Sigmoid colon (tissue), 6 donors: ENCODE measurements at regions not wholly inside any gene's neighbourhood (a gene's known extent, or its start where the extent isn't known, plus 50 kb on each side); places are given as distances from the start of the nearest gene placed in this dataset.
"Not testable (repeated sequence)": the region's sequence is repeated elsewhere in the genome, so short reads cannot be mapped to it uniquely, and the experiment has no call there.

Experiments
- DNase-seq: peaks from one replicate; pipeline ENCODE4 v3.0.0-alpha.2; 2019
- H3K27ac ChIP-seq, 4 donors: fragments of 200-600 bp; sonication (generic); one replicate each; pipeline ENCODE4 v1.5.1; 2016 to 2019; ENCODE audit warnings: mild to moderate bottlenecking in 1 of 4
- H3K27me3 ChIP-seq, 3 donors: fragments of 200-600 bp; sonication (generic); one replicate each; pipeline ENCODE4 v1.5.1; 2019; ENCODE audit warnings: mild to moderate bottlenecking in 1 of 3
- H3K36me3 ChIP-seq, 4 donors: fragments of 200-600 bp; sonication (generic); one replicate each; pipeline ENCODE4 v1.5.1; 2016 to 2019
- H3K4me1 ChIP-seq, 4 donors: fragments of 200-600 bp; sonication (generic); one replicate each; pipeline ENCODE4 v1.5.1; 2017 to 2019
- H3K4me3 ChIP-seq, 4 donors: fragments of 200-600 bp; sonication (generic); one replicate each; pipeline ENCODE4 v1.5.1; 2017 to 2019; ENCODE audit warnings: mild to moderate bottlenecking in 2 of 4, moderate library complexity in 1 of 4
- H3K9me3 ChIP-seq, 4 donors: fragments of 200-600 bp in 3 of 4; sonication (generic) in 3 of 4; one replicate each; pipeline versions ENCODE4 v1.5.1 to v1.6.1; 2013 to 2019
- CTCF ChIP-seq, 4 experiments: fragments of 450-650 bp in 3 of 4; fragments of 200-600 bp in 1 of 4; IDR thresholded peaks; one replicate each; pipeline ENCODE4 v1.5.1; 2016 to 2019; ENCODE audit warnings: antibody characterized with exemption in 4 of 4, mild to moderate bottlenecking in 3 of 4, moderate library complexity in 2 of 4
- EP300 ChIP-seq, 4 donors: sonication (generic); formaldehyde crosslinking; IDR thresholded peaks; one replicate each; pipeline ENCODE4 v1.6.1; 2017; ENCODE audit warnings: antibody characterized with exemption in 4 of 4
- POLR2A ChIP-seq, 2 donors: fragments of 450-650 bp; IDR thresholded peaks; one replicate each; pipeline ENCODE4 v1.6.1; 2016; ENCODE audit warnings: antibody characterized with exemption in 2 of 2, mild to moderate bottlenecking in 2 of 2, moderate library complexity in 2 of 2
- POLR2AphosphoS5 ChIP-seq, 4 donors: sonication (generic); formaldehyde crosslinking; IDR thresholded peaks; one replicate each; pipeline ENCODE4 v1.6.1; 2017; ENCODE audit warnings: antibody characterized with exemption in 4 of 4
- WGBS, 2 donors: extraction: QIAGEN DNeasy Blood & Tissue Kit; methylation state at CpG; one replicate each; pipeline ENCODE4 v1.1.7; 2013; 5-methylcytosine and 5-hydroxymethylcytosine counted together
- intact Hi-C: fragments of 100-400 bp; cut with DNase I; formaldehyde crosslinking; loops from one replicate; pipeline ENCODE4 v1.15.1; 2023
- donor health status: healthy with polysubstance abuse.
- donor health status: healthy.

GRCh38 chr16:6775712-6776111 is 556.9 kb upstream of the RBFOX1 start:
- Histone ChIP-seq H3K9me3 (peaks cover 0 to 3% (median 0%) of the 10 kb centered on the region in 4 donors), H3K4me3 (no peak overlapping the region), H3K4me1 (no peaks in the 10 kb centered on the region), H3K36me3 (no peaks in the 10 kb centered on the region), H3K27me3 (no peaks in the 10 kb centered on the region), H3K27ac (no peak overlapping the region)
- 91 to 93% methylated on average over 7 of the region's 7 CpGs for WGBS, 2 donors
- intact Hi-C loops: no loop called here
- TF ChIP-seq CTCF (IDR thresholded peaks at IDR 0.05) (no peak), POLR2AphosphoS5 (IDR thresholded peaks at IDR 0.05) (no peak), POLR2A (IDR thresholded peaks at IDR 0.05) (no peak), EP300 (IDR thresholded peaks at IDR 0.05) (no peak)
- no peak for DNase-seq

- intact Hi-C loops: no loop called here
- no peak for TF ChIP-seq POLR2AphosphoS5 (IDR thresholded peaks at IDR 0.05)
- TF ChIP-seq EP300 (IDR thresholded peaks at IDR 0.05): no peak
- TF ChIP-seq CTCF (IDR thresholded peaks at IDR 0.05): no peak
- TF ChIP-seq POLR2A (IDR thresholded peaks at IDR 0.05): no peak
- H3K9me3 ChIP-seq: peaks cover 0 to 3% (median 0%) of the 10 kb centered on the region in 4 donors
- H3K36me3 ChIP-seq: no peaks in the 10 kb centered on the region
- no peak overlapping the region for H3K27ac ChIP-seq
- DNase-seq: no peak
- no peak overlapping the region for H3K4me3 ChIP-seq
- WGBS, 2 donors: 51 to 83% methylated on average over 4 of the region's 4 CpGs
- no peaks in the 10 kb centered on the region for H3K4me1 ChIP-seq
- no peaks in the 10 kb centered on the region for H3K27me3 ChIP-seq
These were observed 560.7 kb upstream of the RBFOX1 start for GRCh38 chr16:6771956-6772355.

GRCh38 chr16:6753553-6753952 is 579.1 kb upstream of the RBFOX1 start:
- Histone ChIP-seq H3K4me1 (no peaks in the 10 kb centered on the region), H3K9me3 (peaks cover 0 to 2% (median 0%) of the 10 kb centered on the region in 4 donors), H3K36me3 (no peaks in the 10 kb centered on the region), H3K4me3 (no peak overlapping the region), H3K27me3 (no peaks in the 10 kb centered on the region), H3K27ac (no peak overlapping the region)
- no peak for DNase-seq
- 47 to 59% methylated on average over 9 of the region's 9 CpGs for WGBS, 2 donors
- intact Hi-C loops: no loop called here
- no peak for TF ChIP-seq CTCF (IDR thresholded peaks at IDR 0.05)
- TF ChIP-seq POLR2A (IDR thresholded peaks at IDR 0.05): no peak
- TF ChIP-seq POLR2AphosphoS5 (IDR thresholded peaks at IDR 0.05): no peak
- TF ChIP-seq EP300 (IDR thresholded peaks at IDR 0.05): no peak

- Histone ChIP-seq H3K4me3 (no peak overlapping the region), H3K36me3 (no peaks in the 10 kb centered on the region), H3K27ac (no peak overlapping the region), H3K27me3 (no peaks in the 10 kb centered on the region), H3K4me1 (no peaks in the 10 kb centered on the region), H3K9me3 (peaks cover 0 to 2% (median 0%) of the 10 kb centered on the region in 4 donors)
- no peak for DNase-seq
- WGBS, 2 donors: 56 to 71% methylated on average over 1 of the region's 1 CpG
- intact Hi-C loops: no loop called here
- TF ChIP-seq CTCF (IDR thresholded peaks at IDR 0.05) (no peak), POLR2A (IDR thresholded peaks at IDR 0.05) (no peak), EP300 (IDR thresholded peaks at IDR 0.05) (no peak), POLR2AphosphoS5 (IDR thresholded peaks at IDR 0.05) (no peak)
These were observed 581.5 kb upstream of the RBFOX1 start for GRCh38 chr16:6751191-6751590.

GRCh38 chr16:6749698-6750097 is 582.9 kb upstream of the RBFOX1 start:
- Histone ChIP-seq H3K36me3 (no peaks in the 10 kb centered on the region), H3K4me3 (no peak overlapping the region), H3K9me3 (peaks cover 0 to 2% (median 0%) of the 10 kb centered on the region in 4 donors), H3K27ac (no peak overlapping the region), H3K27me3 (no peaks in the 10 kb centered on the region), H3K4me1 (no peaks in the 10 kb centered on the region)
- WGBS, 2 donors: 26 to 40% methylated on average over 4 of the region's 4 CpGs
- no peak for TF ChIP-seq CTCF (IDR thresholded peaks at IDR 0.05)
- TF ChIP-seq POLR2AphosphoS5 (IDR thresholded peaks at IDR 0.05): no peak
- no peak for TF ChIP-seq EP300 (IDR thresholded peaks at IDR 0.05)
- no peak for TF ChIP-seq POLR2A (IDR thresholded peaks at IDR 0.05)
- intact Hi-C loops: no loop called here
- no peak for DNase-seq

- H3K36me3 ChIP-seq, H3K27ac ChIP-seq, H3K4me3 ChIP-seq, DNase-seq, H3K4me1 ChIP-seq, H3K27me3 ChIP-seq, intact Hi-C loops, H3K9me3 ChIP-seq: not testable (repeated sequence)
- 26 to 59% methylated on average over 2 of the region's 2 CpGs for WGBS, 2 donors
These were observed 596.3 kb upstream of the RBFOX1 start for GRCh38 chr16:6736302-6736701.
